ENCODE measurements at regions not wholly inside any gene's neighbourhood (a gene's known extent, or its start where the extent isn't known, plus 50 kb on each side); places are given as distances from the start of the nearest gene placed in this dataset.

DNA sequence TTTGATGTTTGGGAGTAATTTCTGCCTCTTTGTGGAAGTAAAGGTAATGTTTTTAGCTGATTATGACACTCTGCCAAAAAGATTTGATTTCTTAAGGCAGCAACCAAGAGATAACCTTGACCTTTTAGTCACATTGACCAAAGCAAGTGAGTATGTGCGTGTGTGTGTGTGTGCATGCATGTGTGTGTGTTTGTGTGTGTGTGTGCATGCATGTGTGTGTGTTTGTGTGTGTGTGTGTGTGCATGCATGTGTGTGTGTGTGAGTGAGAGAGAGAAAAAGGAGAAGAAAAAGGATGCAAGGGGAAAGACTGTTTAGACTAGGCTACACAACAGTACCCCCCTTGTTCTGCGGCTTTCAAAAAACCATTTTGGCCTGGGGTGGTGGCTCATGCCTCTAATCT is 88.1 kb upstream of the NPVF start:
- TF ChIP-seq, protein P1, sequence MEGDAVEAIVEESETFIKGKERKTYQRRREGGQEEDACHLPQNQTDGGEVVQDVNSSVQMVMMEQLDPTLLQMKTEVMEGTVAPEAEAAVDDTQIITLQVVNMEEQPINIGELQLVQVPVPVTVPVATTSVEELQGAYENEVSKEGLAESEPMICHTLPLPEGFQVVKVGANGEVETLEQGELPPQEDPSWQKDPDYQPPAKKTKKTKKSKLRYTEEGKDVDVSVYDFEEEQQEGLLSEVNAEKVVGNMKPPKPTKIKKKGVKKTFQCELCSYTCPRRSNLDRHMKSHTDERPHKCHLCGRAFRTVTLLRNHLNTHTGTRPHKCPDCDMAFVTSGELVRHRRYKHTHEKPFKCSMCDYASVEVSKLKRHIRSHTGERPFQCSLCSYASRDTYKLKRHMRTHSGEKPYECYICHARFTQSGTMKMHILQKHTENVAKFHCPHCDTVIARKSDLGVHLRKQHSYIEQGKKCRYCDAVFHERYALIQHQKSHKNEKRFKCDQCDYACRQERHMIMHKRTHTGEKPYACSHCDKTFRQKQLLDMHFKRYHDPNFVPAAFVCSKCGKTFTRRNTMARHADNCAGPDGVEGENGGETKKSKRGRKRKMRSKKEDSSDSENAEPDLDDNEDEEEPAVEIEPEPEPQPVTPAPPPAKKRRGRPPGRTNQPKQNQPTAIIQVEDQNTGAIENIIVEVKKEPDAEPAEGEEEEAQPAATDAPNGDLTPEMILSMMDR (IDR thresholded peaks at IDR 0.05; ENCODE audit: insufficient read depth, low read depth, low read length): no peak
- TF ChIP-seq EZH2 (IDR thresholded peaks at IDR 0.05; ENCODE audit: insufficient read depth, low read length): no peak

Measured in astrocyte (in vitro differentiated cells and primary cell).